ENCODE measurements at regions not wholly inside any gene's neighbourhood (a gene's known extent, or its start where the extent isn't known, plus 50 kb on each side); places are given as distances from the start of the nearest gene placed in this dataset.
"Not testable (repeated sequence)": the region's sequence is repeated elsewhere in the genome, so short reads cannot be mapped to it uniquely, and the experiment has no call there.

GRCh38 chr6:121760745-121761144 is 325.3 kb downstream of the GJA1 start:
- no peak for DNase-seq (ENCODE audit: low spot score)

- no peak for DNase-seq (ENCODE audit: low spot score)
Observed at GRCh38 chr6:121764493-121764892, 329.0 kb downstream of the GJA1 start.

- DNase-seq (ENCODE audit: low spot score): no peak
Observed at GRCh38 chr6:121765060-121765459, 329.6 kb downstream of the GJA1 start.

- DNase-seq (ENCODE audit: low spot score): no peak
Observed at GRCh38 chr6:121767211-121767610, 331.8 kb downstream of the GJA1 start.

- no peak for DNase-seq (ENCODE audit: low spot score)
Observed at GRCh38 chr6:121770943-121771342, 335.5 kb downstream of the GJA1 start.

GRCh38 chr6:121771937-121772720 is 336.7 kb downstream of the GJA1 start:
- no peak for DNase-seq (ENCODE audit: low spot score)

DNA sequence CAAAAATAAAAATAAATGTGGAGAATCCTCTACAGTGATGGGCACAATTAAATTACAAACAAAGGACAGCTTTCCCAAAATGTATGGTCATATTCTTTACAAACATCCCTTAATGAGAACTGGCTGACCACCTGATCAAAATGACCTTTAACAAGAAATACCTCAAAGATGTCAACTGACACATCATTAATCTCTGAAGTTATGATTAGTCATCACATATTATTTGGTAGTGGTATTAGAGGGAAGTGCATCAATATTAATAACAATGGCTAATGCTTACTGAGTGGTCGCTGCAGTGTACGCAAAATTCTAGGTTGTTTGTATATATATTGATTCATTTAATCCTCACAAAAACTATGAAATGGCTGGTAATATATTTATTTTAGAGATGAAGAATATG is 340.6 kb downstream of the GJA1 start:
- DNase-seq (ENCODE audit: low spot score): no peak

- DNase-seq (ENCODE audit: low spot score): no peak
Observed at GRCh38 chr6:121780325-121781321, 345.2 kb downstream of the GJA1 start.

DNA sequence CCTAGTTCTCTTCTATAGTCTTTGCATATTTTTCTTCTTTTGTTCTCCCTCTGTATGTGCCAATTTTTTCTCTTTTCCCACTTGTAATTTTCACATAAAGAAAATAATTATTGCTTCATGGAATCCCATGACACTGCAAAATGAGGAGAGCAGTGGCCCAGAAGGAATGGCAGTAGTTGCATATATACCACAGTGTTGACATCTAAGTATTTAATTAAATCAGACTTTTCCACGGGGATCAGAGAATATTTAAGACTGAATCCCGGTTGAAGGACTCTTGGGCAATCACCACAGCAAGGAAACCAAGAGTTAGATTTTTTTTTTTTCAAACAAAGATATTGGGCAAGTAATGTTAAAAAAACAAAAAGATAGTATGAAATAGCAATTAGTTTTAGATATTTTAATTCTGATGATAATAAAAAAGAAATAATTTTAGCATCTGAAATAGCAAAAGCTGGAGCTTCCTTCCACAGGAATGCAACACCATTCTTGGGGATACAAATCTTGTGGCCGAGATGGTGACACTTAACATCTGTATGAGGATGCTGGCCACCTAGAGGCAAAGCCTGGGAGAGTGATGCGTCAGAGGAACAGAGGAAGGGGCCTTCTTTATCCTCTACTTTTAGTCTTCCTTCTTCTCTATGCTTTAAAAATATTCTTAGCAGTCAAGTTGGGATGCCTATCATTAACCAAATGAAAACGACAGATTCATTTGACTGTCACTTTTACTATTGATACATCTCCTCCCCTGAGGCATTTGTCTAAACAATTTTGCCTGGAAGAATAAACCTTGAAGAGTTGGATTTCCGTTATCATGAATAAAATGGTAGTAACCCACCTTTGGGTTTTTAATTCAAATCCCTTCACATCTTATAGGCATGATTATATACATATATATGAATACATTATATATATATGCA is 356.2 kb downstream of the GJA1 start:
- no peak for DNase-seq (ENCODE audit: low spot score)

GRCh38 chr6:121794630-121795029 is 359.2 kb downstream of the GJA1 start:
- no peak for DNase-seq (ENCODE audit: low spot score)

- DNase-seq (ENCODE audit: low spot score): not testable (repeated sequence)
Observed at GRCh38 chr6:121797598-121797997, 362.2 kb downstream of the GJA1 start.

DNA sequence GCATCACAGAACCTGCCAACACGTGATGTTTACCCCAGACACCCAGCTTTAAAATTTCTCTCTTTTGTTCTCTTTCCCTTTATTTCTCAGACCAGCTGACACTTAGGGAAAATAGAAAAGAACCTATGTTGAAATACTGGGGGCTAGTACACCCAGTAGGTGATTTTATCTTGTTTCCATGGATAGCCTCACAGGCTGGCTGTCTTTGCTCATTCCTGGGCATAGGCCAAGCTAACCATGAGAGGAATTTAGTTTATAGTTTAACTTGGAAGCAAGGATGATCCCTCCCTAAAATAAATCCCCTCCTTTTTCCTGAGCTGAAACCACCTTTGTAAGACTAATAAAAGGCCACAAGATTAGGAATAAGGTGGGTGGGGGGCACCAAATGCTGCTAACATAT is 362.7 kb downstream of the GJA1 start:
- DNase-seq (ENCODE audit: low spot score): not testable (repeated sequence)

GRCh38 chr6:121799574-121799973 is 364.1 kb downstream of the GJA1 start:
- DNase-seq (ENCODE audit: low spot score): no peak

DNA sequence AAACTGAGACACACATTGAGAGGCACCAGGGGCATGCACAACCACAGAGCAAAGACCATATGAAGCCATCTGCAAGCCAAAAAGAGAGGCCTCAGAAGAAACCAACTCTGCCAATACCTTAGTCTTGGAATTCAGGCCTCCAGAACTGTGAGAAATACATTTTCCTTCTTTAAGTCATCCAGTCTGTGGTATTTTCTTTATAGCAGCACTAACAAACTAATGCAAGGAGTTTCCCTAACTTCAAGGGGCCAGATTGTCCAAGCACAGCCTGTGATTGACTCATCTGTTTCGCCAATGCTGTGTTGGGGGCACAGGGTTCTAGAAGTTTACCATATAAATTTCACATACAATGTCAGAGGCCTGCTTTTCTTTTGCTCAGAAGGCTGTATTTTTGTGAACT is 364.6 kb downstream of the GJA1 start:
- DNase-seq (ENCODE audit: low spot score): no peak

DNA sequence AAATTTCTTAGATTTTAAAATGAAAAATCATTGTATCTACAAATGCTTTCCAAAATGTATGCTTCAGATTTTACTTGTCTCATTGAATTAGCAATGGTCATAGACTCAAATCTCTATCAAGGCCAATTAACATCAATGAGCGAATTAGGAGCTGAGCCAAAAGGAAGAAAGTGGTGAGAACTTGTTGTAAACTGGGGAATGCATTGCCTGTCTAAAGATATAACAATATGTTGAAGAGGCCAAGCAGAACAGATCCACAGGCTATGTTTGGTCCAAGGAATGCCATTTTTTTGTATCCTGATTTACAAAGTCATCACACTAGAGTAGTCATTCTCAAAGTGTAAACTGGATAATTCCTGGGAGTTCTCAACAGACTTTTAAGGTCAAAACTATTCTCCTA is 370.7 kb downstream of the GJA1 start:
- DNase-seq (ENCODE audit: low spot score): no peak

DNA sequence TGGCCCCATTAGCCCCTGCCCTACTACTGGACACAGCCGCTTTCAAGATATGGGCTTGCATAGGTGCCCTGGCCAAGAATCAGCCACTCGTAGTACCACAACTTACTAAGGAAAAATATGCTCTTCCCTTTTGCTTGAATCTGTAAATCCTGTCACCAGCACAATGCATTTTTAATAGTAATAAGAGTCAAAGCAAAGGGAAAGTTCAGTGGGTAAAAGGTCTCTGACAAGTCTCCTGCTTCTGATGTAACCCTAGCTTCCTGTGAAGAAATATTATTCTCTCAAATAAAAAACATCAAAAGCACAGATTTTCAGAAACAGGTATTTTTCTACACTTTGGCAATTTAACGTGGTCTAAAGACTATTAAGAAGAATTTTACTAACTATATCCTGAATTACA is 373.8 kb downstream of the GJA1 start:
- no peak for DNase-seq (ENCODE audit: low spot score)

GRCh38 chr6:121810158-121811032 is 374.9 kb downstream of the GJA1 start:
- no peak for DNase-seq (ENCODE audit: low spot score)

DNA sequence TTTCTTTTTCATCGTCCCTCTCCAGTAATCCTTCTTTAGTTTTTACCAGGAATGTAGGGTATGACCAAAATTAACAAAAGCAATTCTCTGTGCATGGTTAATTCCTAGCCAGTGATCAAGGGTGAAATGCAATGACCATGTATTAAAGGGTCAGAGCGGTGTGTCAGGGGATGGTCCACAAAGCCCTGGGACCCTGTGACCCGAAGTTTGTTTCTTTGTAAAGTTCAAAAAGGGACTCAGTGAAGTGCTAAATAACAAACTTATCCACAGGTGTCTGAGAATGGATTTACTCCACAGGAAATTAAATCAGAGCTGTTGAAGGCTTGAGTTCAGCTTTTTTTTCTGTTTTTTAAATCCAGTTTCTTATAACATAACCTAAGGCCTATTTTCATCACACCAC is 375.7 kb downstream of the GJA1 start:
- no peak for DNase-seq (ENCODE audit: low spot score)

GRCh38 chr6:121816361-121816760 is 380.9 kb downstream of the GJA1 start:
- no peak for DNase-seq (ENCODE audit: low spot score)

DNA sequence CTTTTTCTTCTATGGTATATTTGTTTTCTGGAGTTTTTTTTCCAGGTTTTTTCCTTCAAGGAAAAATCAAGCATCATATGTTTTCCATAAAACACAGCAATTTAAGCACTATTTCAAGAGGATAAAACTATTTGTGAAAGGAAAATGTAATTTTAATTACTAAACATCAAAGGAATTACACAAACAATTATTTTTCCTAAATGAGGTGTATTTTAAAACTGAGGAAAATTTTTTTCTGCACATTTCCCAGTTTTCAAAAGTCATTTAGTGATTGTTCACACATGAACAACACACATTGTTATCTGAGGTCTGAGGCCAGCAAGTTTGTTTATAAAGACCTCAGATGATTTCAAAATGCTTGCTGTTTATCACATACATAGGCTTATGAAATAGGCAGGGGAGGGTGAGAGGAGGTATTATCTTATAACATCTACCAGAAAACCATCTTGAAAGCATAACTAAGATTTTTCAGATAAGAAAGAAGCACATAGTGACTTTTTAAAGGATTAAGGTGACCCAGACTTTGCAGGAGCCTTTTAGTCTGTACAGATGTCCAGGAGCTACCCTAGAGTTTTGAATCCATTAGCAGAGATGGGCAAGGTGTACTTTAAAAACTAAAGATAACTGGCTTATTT is 381.6 kb downstream of the GJA1 start:
- DNase-seq (ENCODE audit: low spot score): no peak

Data from germinal center (tissue), 1 donor.